GM12892 (cell line): ENCODE measurements at regions not wholly inside any gene's neighbourhood (a gene's known extent, or its start where the extent isn't known, plus 50 kb on each side); places are given as distances from the start of the nearest gene placed in this dataset.

ENCODE experiments used
- POLR2A ChIP-seq: IDR thresholded peaks from 2 replicates; pipeline ENCODE4 v1.6.1; 2011; ENCODE audit warnings: low read depth, low read length, control low read depth
- POLR2AphosphoS5 ChIP-seq: IDR thresholded peaks from 2 replicates; pipeline ENCODE4 v1.6.1; 2011; ENCODE audit warnings: low read depth, low read length, control low read depth

- TF ChIP-seq POLR2AphosphoS5, result no peak
- no peak for TF ChIP-seq POLR2A
Observed at GRCh38 chr22:49208004-49208402, 619.7 kb downstream of the BRD1 start.
